Activated T-cell treated with anti-CD3 and anti-CD28 coated beads for 1 hour (primary cell): ENCODE measurements at regions not wholly inside any gene's neighbourhood (a gene's known extent, or its start where the extent isn't known, plus 50 kb on each side); places are given as distances from the start of the nearest gene placed in this dataset.

Experiments
- DNase-seq: peaks from one replicate; pipeline ENCODE4 v3.0.0-alpha.2; 2020; ENCODE audit warnings: low read depth

DNA sequence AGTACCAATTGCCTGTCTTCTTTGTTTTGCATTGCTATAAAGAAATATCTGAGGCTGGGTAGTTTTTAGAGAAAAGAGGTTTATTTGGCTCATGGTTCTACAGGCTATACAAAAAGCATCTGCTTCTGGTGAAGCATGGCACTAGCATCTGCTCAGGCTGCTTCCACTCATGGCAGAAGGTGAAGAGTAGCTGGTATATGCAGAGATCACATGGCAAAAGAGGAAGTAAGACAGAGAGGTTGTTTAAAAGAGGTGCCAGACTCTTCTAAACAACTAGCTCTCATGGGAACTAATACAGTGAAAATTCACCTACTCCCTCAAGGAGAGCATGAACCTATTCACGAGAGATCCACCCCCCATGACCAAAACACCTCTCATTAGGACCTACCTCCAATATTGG is 56.7 kb upstream of the GUCA2B start:
- DNase-seq, result no peak

- no peak for DNase-seq
Measured at GRCh38 chr1:42089246-42089645, 64.0 kb upstream of the GUCA2B start.

- no peak for DNase-seq
Measured at GRCh38 chr1:42086146-42086545, 67.1 kb upstream of the GUCA2B start.

DNA sequence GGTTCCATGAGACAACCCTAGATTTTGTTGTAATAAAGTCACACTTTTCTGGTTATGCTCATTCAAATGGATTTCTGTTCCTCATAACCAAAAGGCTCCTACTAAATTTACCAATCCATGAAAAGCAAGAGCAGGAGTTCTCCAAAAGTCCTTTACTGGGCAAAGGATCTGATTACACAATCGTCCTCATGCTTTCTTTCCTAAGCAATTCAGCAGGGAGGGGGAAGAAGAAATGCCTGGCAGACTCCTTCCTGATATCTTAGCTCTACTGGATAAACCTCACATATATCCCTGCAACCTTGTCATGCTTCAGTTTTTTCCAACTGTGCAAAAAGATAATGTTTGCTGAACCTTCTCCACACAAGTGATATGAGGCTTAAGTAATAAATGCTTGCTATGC is 67.6 kb upstream of the GUCA2B start:
- no peak for DNase-seq

- no peak for DNase-seq
Measured at GRCh38 chr1:42081475-42081874, 71.7 kb upstream of the GUCA2B start.

DNA sequence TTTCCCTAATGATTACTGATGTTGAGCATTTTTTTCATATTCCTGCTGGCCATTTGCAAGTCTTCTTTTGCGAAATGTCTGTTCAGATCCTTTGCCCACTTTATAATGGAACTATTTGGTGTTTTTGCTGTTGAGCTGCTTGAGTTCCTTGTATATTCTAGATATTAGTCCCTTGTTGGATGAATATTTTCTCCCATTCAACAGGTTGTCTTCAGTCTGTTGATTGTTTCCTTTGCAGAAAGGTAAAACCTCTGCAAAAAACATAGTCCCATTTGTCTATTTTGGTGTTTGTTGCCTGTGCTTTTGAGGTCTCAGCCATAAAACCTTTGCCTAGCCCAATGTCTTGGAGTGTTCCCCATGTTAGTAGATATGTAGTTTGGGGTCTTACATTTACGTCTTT is 78.0 kb upstream of the GUCA2B start:
- no peak for DNase-seq

DNA sequence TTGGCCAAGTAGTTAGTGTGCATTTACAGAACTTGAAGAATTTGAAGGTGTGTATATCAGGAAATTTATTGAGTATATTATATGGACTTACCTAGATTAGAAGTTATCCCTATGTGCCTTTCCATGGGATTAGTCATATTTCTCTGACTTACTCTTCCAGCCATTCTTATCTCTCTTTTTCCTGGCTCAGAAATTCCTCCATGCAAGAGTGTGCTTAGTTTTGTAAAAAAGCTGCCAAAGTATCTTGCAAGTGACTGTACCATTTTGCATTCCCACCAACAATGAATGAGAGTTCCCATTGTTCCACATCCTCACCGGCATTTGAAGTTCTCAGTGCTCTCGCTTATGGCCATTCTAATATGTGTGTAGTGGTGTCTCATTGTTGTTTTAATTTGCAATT is 82.2 kb upstream of the GUCA2B start:
- DNase-seq, result no peak

DNA sequence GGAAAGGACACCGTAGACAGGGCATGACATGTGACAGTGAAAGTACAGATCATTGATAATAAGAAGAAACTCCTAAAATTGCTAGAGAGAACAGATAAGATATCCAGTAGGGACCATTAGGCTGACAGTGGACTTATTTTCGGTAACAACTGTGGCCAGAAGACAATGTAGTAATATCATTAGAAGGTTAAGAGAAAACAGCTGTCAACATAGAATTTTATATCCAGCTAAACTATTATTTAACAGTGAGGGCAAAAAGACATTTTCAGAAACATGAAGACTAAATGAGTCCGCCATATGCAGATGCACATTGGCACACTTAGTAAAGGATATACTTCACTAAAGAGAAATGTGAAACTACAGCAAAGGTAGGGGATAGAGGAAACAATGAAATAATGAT is 95.4 kb upstream of the GUCA2B start:
- no peak for DNase-seq

- DNase-seq, result no peak
Measured at GRCh38 chr1:42056460-42056859, 96.8 kb upstream of the GUCA2B start.

- no peak for DNase-seq
Measured at GRCh38 chr1:42055061-42055460, 98.1 kb upstream of the GUCA2B start.

DNA sequence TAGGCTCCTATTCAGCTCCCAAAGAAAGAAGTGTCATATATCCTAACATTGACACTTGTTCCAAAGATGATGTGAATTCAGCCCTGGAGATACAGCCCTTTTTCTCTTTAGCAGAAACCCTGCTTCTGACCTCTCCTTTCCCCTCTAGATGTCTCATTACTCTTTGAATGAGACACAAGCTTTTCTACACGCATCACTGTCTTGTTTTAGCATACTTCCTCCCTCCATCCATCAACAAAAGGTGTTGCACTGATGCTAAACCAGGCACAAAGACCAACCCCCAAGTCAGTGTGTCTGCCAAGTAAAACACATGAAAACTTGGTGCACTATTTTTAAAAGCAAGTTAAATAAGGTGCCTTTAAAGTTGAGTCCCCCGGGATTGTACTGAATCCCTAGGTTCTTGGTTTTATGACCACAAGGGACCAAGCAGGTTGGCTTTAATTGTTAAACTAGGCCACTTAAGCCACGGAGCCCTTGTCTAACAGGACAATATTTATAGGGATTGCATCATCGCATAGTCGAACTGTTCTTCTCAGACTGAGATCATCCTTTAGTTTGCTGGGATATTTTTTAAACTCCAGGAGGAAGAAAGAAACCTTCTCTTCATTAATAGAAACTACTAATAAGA is 101.0 kb upstream of the GUCA2B start:
- DNase-seq, result no peak

GRCh38 chr1:42047508-42047880 is 105.7 kb upstream of the GUCA2B start:
- DNase-seq, result no peak

DNA sequence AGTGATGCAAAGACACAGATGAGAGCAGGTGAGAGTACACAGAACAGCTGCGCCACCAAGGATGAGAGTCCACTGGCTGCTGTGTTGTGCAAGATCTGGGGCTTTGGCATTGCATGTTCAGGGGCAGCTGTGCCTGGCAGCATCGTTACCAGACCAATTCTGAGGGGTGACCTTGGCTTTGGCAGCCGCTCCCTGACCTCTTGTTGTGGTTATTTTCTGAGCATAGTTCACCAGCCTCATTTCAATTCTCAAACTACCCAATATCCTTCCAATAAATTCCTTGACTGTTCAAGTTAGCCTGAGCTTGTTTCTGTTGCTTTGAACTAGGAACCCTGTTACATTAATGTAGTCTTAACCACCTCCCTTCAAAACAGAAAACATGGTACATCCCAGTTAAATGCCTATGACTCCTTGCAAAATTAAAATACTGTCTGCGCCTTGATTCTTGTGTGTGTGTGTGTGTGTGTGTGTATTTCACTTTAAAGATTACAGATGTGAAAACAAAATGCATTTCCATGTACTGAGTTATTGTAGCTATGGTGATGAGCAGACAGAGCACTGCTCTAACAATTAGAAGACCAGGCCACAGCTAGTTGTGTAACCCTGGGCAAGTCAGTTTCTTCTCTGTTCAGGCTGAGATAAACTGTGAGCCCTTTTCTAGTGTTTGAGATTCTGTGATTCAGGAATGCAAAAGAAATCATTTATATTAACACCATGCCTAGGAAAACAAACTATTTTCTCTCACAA is 106.3 kb upstream of the GUCA2B start:
- no peak for DNase-seq

DNA sequence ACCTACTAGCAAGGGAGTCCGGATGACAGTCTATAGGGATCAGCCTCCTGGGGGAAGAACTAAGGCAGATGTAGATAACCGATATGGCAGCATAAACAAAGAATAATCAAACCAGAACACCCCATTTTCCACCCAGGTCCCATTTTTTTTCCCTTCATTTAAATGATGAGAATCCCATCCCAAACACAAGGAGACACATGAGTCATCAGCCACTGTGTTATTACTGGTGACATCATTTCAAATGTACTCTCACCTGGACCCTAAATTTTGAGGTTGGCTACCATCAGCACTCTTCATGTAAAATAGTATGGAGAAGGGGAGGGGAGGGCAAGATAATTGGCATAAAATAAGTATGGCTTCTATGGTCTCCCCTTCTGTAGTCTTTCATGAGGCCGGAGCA is 108.9 kb upstream of the GUCA2B start:
- no peak for DNase-seq

DNA sequence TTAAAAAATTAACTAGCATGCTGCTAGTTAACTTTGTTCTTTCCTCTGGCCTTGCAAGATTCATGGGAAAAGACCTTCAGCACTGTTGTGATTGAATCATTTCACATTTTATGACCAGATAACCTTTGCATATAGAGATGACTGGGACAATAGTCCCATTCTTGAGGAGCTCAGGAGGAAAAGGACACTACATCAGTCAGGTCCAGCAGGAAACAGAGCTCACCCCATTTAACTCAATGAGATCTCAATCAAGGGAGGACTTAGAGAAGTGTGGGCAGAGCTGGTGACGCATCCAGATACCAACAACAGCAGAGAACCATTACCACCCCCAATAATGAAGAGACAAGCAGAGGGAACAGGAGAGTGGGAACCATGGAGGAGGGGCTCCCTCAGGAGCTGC is 109.4 kb upstream of the GUCA2B start:
- DNase-seq, result no peak

DNA sequence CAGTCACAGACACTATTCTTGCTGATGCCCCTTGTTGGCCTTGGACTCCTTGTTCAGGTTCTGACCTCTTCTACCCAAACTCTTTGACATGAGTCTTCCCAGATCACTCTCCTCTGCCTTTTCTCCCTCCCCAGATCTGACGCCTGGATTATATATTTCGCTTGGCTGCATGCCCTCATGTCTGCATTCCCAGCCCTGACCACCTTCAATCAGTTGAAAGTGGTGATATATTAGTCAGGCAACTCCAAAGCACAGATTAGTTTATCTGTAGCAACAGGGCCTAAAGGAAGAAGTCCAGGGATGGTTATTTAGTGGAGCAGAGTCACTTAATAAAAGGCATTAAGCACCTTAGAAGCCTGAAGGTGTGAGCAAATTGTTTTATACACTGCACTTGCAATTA is 110.0 kb upstream of the GUCA2B start:
- no peak for DNase-seq

- no peak for DNase-seq
Measured at GRCh38 chr1:42041031-42041430, 112.2 kb upstream of the GUCA2B start.

DNA sequence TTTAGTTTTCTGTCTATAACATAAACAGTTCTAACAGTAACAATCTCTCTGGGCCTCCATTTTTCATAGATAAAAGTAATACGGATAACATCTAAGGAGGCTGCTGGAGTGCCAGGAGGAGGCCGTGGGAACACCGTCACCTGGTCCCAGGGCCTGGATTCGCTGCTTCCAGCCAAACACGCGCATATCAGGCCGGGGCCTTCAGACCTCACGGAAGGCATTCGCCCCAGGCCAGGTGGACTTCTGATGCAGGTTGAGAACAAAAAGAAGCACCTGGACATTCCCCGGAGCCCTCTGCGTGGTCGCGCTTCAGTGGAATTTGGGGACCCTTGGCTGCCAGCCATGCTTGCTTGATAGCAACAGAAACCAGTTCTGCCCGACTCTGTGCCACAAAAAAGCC is 113.1 kb upstream of the GUCA2B start:
- no peak for DNase-seq

DNA sequence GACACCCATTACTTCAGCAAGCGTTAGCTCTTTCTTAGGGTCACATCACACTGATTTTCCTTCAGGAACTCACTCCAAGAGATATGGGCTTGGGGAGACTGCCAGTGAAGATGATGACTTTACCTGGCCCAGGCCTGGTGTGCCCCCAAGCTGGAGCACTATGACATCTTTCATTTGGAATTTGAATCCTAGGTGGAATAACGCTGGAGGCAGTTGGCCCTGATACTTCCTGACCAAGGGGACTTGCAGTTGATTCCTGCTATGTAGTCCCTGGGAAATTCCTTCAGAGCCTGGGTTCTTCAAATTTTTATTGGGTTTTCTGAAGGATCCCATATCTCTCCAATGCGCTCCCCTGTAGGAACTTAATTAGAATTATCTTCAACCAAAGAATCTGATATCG is 114.9 kb upstream of the GUCA2B start:
- DNase-seq, result no peak

DNA sequence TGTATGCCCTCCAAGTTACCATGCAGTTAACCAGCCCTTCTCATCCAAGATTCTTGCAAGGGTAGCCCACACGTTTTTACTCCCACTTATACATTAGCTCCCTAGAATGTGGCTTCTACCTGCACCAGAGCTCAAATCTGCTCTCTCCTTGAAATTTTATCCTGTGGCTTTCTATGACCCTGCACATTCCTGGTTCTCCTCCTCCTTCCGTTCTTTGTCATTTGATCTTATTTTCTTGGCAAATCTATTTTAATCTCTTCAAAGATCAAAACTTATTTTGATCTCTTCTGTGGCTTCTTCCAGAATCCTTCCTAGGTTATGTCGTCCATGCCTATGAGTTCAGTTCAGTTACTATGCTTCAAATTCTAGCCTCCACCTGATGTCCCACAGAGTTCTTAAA is 115.6 kb upstream of the GUCA2B start:
- no peak for DNase-seq

- DNase-seq, result no peak
Measured at GRCh38 chr1:42037161-42037560, 116.0 kb upstream of the GUCA2B start.

GRCh38 chr1:42035830-42036604 is 117.2 kb upstream of the GUCA2B start:
- DNase-seq, result peak; percentile 98

DNA sequence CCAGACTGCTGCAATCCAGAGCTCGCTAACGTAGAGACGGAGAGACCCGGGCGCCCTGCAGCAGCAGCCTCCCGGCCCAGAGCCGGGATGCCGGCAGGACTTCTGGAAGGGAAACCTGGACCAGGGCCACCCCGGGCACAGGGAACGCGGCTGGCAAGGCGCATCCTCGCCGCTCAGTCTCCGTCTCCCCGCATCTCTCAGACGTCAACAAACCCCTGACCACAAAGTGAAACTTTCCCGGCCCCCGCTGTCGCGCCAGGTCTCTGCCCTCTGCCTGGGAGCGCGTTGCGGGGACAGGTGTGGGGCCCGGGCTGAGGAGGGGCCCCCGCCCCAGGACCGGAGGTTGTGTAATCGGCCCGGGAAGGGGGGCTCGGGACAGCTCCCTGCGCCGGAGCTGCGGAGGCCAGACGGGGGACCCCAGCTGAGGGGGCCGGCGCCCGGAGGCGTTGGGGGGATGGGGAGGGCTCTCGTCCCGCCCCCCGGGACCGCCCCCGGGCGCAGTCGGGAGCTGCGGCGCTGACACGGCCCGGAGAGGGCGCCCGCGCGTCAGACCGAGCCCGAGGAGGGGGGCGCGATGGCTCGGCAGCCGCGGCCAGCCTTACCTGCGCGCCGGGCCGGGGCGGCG is 116.6 kb upstream of the HIVEP3 start:
- peak; percentile 63 for DNase-seq
